Stimulated activated CD8-positive, alpha-beta memory T cell treated with anti-CD3 and anti-CD28 coated beads, Interleukin-12 subunit alpha, Interleukin-12 subunit beta, amount 100 ng/mL, for 1 hour (primary cell): ENCODE measurements at regions not wholly inside any gene's neighbourhood (a gene's known extent, or its start where the extent isn't known, plus 50 kb on each side); places are given as distances from the start of the nearest gene placed in this dataset.

ENCODE experiments used
- DNase-seq: peaks from one replicate; pipeline ENCODE4 v3.0.0-alpha.2; 2020; ENCODE audit warnings: low read depth

GRCh38 chr7:7118822-7119221 is 63.5 kb upstream of the C1GALT1 start:
- no peak for DNase-seq

DNA sequence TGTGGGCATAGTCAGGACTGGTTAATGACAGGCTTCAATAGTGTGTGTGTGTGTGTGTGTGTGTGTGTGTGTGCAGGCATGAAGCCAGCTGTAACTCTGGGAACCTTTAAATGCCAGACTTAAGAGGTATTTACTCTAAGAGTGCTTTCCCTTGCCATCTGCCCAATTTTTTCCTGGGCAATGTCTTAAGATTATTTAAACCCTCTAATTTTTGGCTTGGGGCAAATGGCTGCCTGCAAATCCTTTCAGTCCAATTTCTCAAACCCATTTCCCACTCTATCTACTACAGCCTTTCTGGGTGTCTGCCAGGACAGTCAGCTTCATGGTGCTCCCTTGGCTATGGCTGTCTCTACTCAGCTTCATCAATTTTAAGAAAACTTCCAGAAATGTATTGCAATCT is 62.6 kb upstream of the C1GALT1 start:
- no peak for DNase-seq

DNA sequence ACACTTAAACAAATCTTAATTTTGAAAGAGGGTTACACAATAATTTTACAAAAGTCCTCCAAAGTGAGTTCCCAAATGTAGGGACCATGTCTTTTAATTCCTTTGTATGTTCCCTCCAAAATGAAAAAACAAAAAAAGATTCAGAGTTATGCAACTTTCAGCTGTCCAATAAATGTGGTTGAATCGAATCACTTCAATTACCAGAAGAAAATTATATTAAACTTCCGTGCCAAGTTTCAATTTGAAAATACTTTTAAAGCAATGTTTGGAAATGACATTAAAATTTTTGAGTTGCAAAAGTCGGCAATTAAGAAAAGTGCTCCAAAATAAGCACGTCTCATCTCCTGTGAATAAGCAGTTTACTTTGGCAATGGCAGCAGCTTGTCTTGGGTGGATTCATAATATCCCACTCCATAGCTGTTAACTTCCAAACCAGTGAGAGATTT is 60.3 kb upstream of the C1GALT1 start:
- DNase-seq = no peak

- DNase-seq = no peak
Measured at GRCh38 chr7:7122701-7123281, 59.6 kb upstream of the C1GALT1 start.

DNA sequence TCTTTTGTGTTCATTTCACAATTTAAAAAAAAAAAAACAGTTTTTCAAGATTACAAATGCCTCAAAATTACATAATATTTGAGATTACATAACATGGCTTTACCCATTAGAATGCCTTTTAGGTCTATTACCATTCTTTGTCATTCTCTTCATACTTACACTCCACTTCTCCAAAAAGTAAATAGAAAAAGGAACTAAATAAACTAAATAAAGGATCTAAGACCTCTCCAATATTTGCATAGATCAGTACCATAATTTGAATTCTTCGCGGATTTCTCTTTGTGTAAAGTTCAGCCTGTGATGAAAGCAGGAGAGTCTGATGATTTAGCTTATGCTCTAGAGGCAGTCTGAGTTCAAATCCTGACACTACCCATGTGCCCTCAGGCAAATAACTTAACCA is 56.4 kb upstream of the C1GALT1 start:
- DNase-seq = no peak

GRCh38 chr7:7127773-7128172 is 54.6 kb upstream of the C1GALT1 start:
- DNase-seq = no peak

DNA sequence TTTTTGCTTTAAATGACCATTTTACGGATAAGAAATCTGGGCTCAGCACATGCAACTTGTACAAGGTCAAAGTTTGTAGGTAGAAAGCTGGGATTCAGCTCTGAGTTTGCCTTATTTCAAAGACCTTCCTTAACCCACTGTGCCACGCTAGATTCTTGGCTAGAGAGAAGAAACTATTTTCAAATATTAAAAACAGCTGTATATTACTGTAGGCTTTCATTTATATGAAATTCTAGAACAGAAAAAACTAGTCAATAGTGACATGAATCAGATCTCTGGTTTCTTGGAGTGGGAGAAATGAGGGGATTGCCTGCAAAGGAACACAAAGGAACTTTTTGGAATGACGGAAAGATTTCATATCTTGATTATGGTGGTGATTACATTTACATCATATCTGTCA is 53.0 kb upstream of the C1GALT1 start:
- no peak for DNase-seq

DNA sequence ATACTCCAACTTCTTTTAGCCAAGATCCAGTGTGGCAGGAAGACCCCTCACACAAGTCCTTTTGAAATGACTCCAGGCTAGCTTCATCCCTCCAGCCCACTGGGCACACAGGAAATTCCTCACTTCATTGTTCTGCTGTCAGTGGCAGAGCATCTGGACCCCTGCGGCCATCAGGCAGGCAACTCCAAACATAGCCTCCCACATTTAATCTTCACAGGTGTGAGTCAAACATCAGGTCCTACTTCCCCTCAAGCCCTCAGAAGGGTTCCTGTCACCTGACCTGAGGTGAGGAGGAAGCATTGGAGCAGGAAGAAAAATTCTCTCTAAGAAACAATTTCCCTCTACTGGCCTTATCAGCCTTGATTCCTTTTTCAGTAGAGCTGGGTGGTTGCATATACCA is 51.1 kb upstream of the C1GALT1 start:
- DNase-seq = no peak
